Prostate gland (tissue), 2 donors: ENCODE measurements at regions not wholly inside any gene's neighbourhood (a gene's known extent, or its start where the extent isn't known, plus 50 kb on each side); places are given as distances from the start of the nearest gene placed in this dataset.

Experiments
- DNase-seq: peaks from one replicate; pipeline ENCODE4 v3.0.0-alpha.2; 2019; ENCODE audit warnings: low spot score
- H3K27ac ChIP-seq, 2 donors: fragments of 200-600 bp; sonication (generic); 2 replicates each; pipeline ENCODE4 v1.5.1; 2017 to 2019
- H3K27me3 ChIP-seq: fragments of 200-600 bp; sonication (generic); replicated peaks from 2 replicates; pipeline ENCODE4 v1.5.1; 2019; ENCODE audit not compliant: insufficient read depth
- H3K36me3 ChIP-seq, 2 donors: fragments of 200-600 bp; sonication (generic); 1 replicate in 1 of 2; 2 replicates in 1 of 2; pipeline versions ENCODE4 v1.5.1 to v1.8.1; 2017 to 2019
- H3K4me1 ChIP-seq: fragments of 200-600 bp; sonication (generic); replicated peaks from 2 replicates; pipeline ENCODE4 v1.5.1; 2019
- H3K4me3 ChIP-seq, 2 donors: fragments of 200-600 bp; sonication (generic); 2 replicates each; pipeline ENCODE4 v1.5.1; 2017 to 2019
- H3K9me3 ChIP-seq: fragments of 200-600 bp; sonication (generic); 2 replicates; pipeline ENCODE4 v1.5.1; 2017
- POLR2A ChIP-seq: fragments of 450-650 bp; IDR thresholded peaks from one replicate; pipeline ENCODE4 v1.6.1; 2016; ENCODE audit warnings: antibody characterized with exemption, mild to moderate bottlenecking
- POLR2AphosphoS5 ChIP-seq: sonication (generic); formaldehyde crosslinking; IDR thresholded peaks from one replicate; pipeline ENCODE4 v1.6.1; 2017; ENCODE audit warnings: antibody characterized with exemption
- WGBS: methylation state at CpG from one replicate; pipeline ENCODE4 v1.1.5; 2018; 5-methylcytosine and 5-hydroxymethylcytosine counted together
- intact Hi-C: fragments of 100-400 bp; cut with DNase I; formaldehyde crosslinking; loops from one replicate; pipeline ENCODE4 v1.14.2; 2022
- TF ChIP-seq, protein P1 (sequence below), 4 experiments: fragments of 200-600 bp in 2 of 4; fragments of 450-650 bp in 2 of 4; sonication (generic) in 2 of 4; IDR thresholded peaks; 1 replicate in 3 of 4; 2 replicates in 1 of 4; pipeline ENCODE4 v1.5.1; 2016 to 2019; ENCODE audit warnings: antibody characterized with exemption in 4 of 4, mild to moderate bottlenecking in 2 of 4, moderate library complexity in 2 of 4

GRCh38 chr1:194387531-194387930 is 1201.1 kb upstream of the B3GALT2 start:
- Histone ChIP-seq H3K27ac (no peak overlapping the region), H3K27me3 (no peaks in the 10 kb centered on the region), H3K9me3 (no peaks in the 10 kb centered on the region), H3K4me3 (no peak overlapping the region), H3K36me3 (no peaks in the 10 kb centered on the region), H3K4me1 (no peaks in the 10 kb centered on the region)
- intact Hi-C loops = no loop called here
- TF ChIP-seq POLR2AphosphoS5 = no peak
- TF ChIP-seq POLR2A = no peak
- TF ChIP-seq, protein P1, sequence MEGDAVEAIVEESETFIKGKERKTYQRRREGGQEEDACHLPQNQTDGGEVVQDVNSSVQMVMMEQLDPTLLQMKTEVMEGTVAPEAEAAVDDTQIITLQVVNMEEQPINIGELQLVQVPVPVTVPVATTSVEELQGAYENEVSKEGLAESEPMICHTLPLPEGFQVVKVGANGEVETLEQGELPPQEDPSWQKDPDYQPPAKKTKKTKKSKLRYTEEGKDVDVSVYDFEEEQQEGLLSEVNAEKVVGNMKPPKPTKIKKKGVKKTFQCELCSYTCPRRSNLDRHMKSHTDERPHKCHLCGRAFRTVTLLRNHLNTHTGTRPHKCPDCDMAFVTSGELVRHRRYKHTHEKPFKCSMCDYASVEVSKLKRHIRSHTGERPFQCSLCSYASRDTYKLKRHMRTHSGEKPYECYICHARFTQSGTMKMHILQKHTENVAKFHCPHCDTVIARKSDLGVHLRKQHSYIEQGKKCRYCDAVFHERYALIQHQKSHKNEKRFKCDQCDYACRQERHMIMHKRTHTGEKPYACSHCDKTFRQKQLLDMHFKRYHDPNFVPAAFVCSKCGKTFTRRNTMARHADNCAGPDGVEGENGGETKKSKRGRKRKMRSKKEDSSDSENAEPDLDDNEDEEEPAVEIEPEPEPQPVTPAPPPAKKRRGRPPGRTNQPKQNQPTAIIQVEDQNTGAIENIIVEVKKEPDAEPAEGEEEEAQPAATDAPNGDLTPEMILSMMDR (IDR thresholded peaks at IDR 0.05) = no peak
- no peak for DNase-seq

- Histone ChIP-seq H3K4me1 (no peaks in the 10 kb centered on the region), H3K9me3 (no peaks in the 10 kb centered on the region), H3K27ac (no peak overlapping the region), H3K27me3 (no peaks in the 10 kb centered on the region), H3K36me3 (no peaks in the 10 kb centered on the region), H3K4me3 (no peak overlapping the region)
- intact Hi-C loops = no loop called here
- DNase-seq = no peak
- no peak for TF ChIP-seq POLR2AphosphoS5
- TF ChIP-seq POLR2A = no peak
- TF ChIP-seq, protein P1 (IDR thresholded peaks at IDR 0.05) = no peak
These were observed 1192.1 kb upstream of the B3GALT2 start for GRCh38 chr1:194378517-194378916.

DNA sequence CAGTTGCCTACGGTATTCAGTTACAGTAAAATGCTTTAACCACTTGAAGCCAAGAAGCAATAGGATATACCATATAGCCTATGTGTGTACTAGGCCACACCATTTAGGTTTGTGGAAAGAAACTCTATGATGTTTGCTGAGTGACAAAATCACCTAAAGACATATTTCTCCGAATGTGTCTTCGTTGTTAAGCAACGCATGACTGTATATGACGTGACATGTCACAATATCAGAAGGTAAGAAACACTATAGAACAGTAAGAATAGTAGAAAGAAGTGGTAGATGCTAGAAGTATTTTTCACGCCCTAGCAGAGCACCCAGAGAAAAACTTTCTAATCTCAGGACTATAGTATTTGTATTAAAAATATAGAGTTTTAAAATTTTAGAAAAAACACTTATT is 1188.2 kb upstream of the B3GALT2 start:
- H3K27me3 ChIP-seq = no peaks in the 10 kb centered on the region
- intact Hi-C loops = no loop called here
- 88% methylated on average over 6 of the region's 6 CpGs for WGBS
- TF ChIP-seq, protein P1 (IDR thresholded peaks at IDR 0.05) = no peak
- no peak for TF ChIP-seq POLR2AphosphoS5
- no peak for TF ChIP-seq POLR2A
- no peak overlapping the region for H3K4me3 ChIP-seq
- DNase-seq = no peak
- H3K36me3 ChIP-seq = no peaks in the 10 kb centered on the region
- no peak overlapping the region for H3K27ac ChIP-seq
- no peaks in the 10 kb centered on the region for H3K9me3 ChIP-seq
- no peaks in the 10 kb centered on the region for H3K4me1 ChIP-seq

DNA sequence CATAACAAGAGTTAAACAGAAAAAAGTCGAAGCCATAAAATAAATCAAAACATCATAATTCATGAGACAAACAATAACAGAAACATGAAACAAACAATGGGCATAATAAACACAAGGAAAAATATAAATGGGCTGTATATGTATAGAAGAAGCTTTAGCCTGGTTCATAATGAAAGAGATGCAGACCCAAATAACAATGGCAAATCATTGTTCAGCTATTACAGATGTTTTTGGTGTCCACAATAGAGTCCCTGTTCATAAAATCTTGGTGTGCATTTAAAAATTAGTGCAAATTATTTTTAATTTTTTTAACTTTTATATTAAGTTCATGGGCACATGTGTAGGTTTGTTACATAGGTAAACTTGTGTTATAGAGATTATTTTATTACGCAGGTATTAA is 1185.9 kb upstream of the B3GALT2 start:
- H3K27ac ChIP-seq = no peak overlapping the region
- H3K36me3 ChIP-seq = no peaks in the 10 kb centered on the region
- intact Hi-C loops = no loop called here
- no peaks in the 10 kb centered on the region for H3K27me3 ChIP-seq
- no peaks in the 10 kb centered on the region for H3K4me1 ChIP-seq
- DNase-seq = no peak
- WGBS = 94% methylated on average over 2 of the region's 2 CpGs
- no peaks in the 10 kb centered on the region for H3K9me3 ChIP-seq
- no peak overlapping the region for H3K4me3 ChIP-seq
- TF ChIP-seq, protein P1 (IDR thresholded peaks at IDR 0.05) = no peak
- TF ChIP-seq POLR2A = no peak
- no peak for TF ChIP-seq POLR2AphosphoS5

GRCh38 chr1:194369622-194370021 is 1183.2 kb upstream of the B3GALT2 start:
- H3K4me1 ChIP-seq = no peaks in the 10 kb centered on the region
- no peaks in the 10 kb centered on the region for H3K27me3 ChIP-seq
- no peak for DNase-seq
- TF ChIP-seq, protein P1 (IDR thresholded peaks at IDR 0.05) = no peak
- TF ChIP-seq POLR2AphosphoS5 (no peak), POLR2A (no peak)
- H3K36me3 ChIP-seq = no peaks in the 10 kb centered on the region
- no peaks in the 10 kb centered on the region for H3K9me3 ChIP-seq
- no peak overlapping the region for H3K27ac ChIP-seq
- no peak overlapping the region for H3K4me3 ChIP-seq
- WGBS = 95% methylated on average over 1 of the region's 1 CpG
- intact Hi-C loops = no loop called here
